ENCODE measurements at regions not wholly inside any gene's neighbourhood (a gene's known extent, or its start where the extent isn't known, plus 50 kb on each side); places are given as distances from the start of the nearest gene placed in this dataset.

DNA sequence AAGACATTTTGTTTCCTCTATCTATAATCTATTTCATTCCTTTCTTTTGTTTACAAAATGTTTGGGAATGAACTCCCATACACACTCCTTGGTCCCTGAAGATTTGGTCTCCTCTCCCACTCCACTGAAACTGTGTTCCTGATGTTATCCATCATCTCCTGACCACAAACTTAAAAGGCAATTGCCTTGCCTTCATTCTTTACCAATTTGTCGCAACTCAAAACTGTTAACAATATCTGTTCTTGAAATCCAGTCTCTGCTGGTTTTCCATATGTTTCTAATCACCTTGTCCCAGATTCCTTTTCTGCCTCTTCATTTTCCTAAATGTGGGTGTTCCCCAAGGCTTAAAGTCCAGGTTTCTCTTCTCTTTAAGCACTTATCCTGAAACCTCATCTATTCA is 262.2 kb upstream of the TTC29 start:
- DNase-seq (no peak), FAIRE-seq (no peak)
- no peak overlapping the region for H3K9ac ChIP-seq (ENCODE audit: low read length in 3 of 3)
- H3K27ac ChIP-seq (ENCODE audit: low read depth in 2 of 2, low read length in 2 of 2): no peak overlapping the region
- no peak overlapping the region for H3K4me3 ChIP-seq (ENCODE audit: low read length in 3 of 3)
- intact Hi-C loops (cut with DNase I): no loop called here
- no peaks in the 10 kb centered on the region for H3K9me3 ChIP-seq (ENCODE audit: control insufficient read depth in 2 of 3, insufficient read depth in 1 of 3, low read length in 3 of 3)
- no peaks in the 10 kb centered on the region for H3K4me1 ChIP-seq (ENCODE audit: control insufficient read depth in 2 of 3, insufficient read depth in 2 of 3, low read depth in 1 of 3, low read length in 3 of 3)
- H3K36me3 ChIP-seq (ENCODE audit: control insufficient read depth in 2 of 3, insufficient read depth in 3 of 3, low read length in 3 of 3): no peaks in the 10 kb centered on the region
- TF ChIP-seq, protein P1, sequence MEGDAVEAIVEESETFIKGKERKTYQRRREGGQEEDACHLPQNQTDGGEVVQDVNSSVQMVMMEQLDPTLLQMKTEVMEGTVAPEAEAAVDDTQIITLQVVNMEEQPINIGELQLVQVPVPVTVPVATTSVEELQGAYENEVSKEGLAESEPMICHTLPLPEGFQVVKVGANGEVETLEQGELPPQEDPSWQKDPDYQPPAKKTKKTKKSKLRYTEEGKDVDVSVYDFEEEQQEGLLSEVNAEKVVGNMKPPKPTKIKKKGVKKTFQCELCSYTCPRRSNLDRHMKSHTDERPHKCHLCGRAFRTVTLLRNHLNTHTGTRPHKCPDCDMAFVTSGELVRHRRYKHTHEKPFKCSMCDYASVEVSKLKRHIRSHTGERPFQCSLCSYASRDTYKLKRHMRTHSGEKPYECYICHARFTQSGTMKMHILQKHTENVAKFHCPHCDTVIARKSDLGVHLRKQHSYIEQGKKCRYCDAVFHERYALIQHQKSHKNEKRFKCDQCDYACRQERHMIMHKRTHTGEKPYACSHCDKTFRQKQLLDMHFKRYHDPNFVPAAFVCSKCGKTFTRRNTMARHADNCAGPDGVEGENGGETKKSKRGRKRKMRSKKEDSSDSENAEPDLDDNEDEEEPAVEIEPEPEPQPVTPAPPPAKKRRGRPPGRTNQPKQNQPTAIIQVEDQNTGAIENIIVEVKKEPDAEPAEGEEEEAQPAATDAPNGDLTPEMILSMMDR (IDR thresholded peaks at IDR 0.05; ENCODE audit: borderline replicate concordance, extremely low read depth, insufficient read depth): no peak
- H3K27me3 ChIP-seq (ENCODE audit: control insufficient read depth, insufficient read depth, low read length): no peaks in the 10 kb centered on the region

DNA sequence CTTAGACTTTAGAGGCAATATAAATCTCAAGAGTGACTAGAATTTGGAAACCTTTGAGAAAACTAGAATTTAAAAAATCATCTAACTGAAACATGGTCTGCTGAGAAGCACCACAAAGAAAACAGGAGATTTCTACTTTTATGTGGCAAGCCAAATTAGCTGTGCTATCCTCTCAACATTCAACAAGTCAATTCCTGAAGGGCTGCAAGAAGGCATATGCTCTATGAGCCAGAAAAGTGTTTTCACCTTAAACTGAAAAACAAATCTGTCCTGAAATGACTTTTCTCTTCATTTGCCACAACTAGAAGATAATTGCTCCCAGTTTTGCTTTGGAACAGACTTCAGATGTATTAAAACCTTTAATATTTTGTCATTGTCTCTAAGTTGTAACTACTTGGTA is 263.2 kb upstream of the EDNRA start:
- H3K27ac ChIP-seq (ENCODE audit: low read depth in 2 of 2, low read length in 2 of 2): no peak overlapping the region
- no peaks in the 10 kb centered on the region for H3K9me3 ChIP-seq (ENCODE audit: control insufficient read depth in 2 of 3, insufficient read depth in 1 of 3, low read length in 3 of 3)
- intact Hi-C loops (cut with DNase I): no loop called here
- DNase-seq (no peak), FAIRE-seq (no peak)
- no peak overlapping the region for H3K4me3 ChIP-seq (ENCODE audit: low read length in 3 of 3)
- H3K36me3 ChIP-seq (ENCODE audit: control insufficient read depth in 2 of 3, insufficient read depth in 3 of 3, low read length in 3 of 3): no peaks in the 10 kb centered on the region
- H3K9ac ChIP-seq (ENCODE audit: low read length in 3 of 3): no peak overlapping the region
- H3K4me1 ChIP-seq (ENCODE audit: control insufficient read depth in 2 of 3, insufficient read depth in 2 of 3, low read depth in 1 of 3, low read length in 3 of 3): no peaks in the 10 kb centered on the region
- H3K27me3 ChIP-seq (ENCODE audit: control insufficient read depth, insufficient read depth, low read length): no peaks in the 10 kb centered on the region
- TF ChIP-seq, protein P1 (IDR thresholded peaks at IDR 0.05; ENCODE audit: borderline replicate concordance, extremely low read depth, insufficient read depth): no peak

DNA sequence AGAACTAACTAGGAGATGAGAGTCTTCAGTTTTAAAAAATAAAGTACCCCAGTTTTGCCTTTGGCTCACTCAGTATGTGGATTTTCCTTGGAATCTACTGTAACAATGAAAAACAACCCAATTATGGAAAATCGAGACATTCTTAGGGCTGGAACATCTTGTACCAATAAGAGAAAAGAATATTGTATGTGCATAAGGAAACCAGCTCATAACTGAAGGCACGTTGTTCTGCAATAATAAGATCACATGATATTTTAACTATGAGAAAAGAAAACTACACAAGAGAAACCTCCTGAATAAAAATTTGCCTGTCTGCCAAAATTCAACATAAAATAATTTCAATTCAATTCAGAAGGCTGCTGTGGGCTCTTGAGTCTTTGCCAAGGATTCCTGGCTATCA is 261.8 kb upstream of the EDNRA start:
- no peaks in the 10 kb centered on the region for H3K4me1 ChIP-seq (ENCODE audit: control insufficient read depth in 2 of 3, insufficient read depth in 2 of 3, low read depth in 1 of 3, low read length in 3 of 3)
- H3K27me3 ChIP-seq (ENCODE audit: control insufficient read depth, insufficient read depth, low read length): no peaks in the 10 kb centered on the region
- H3K9me3 ChIP-seq (ENCODE audit: control insufficient read depth in 2 of 3, insufficient read depth in 1 of 3, low read length in 3 of 3): no peaks in the 10 kb centered on the region
- H3K4me3 ChIP-seq (ENCODE audit: low read length in 3 of 3): no peak overlapping the region
- no peak overlapping the region for H3K27ac ChIP-seq (ENCODE audit: low read depth in 2 of 2, low read length in 2 of 2)
- no peak overlapping the region for H3K9ac ChIP-seq (ENCODE audit: low read length in 3 of 3)
- no peaks in the 10 kb centered on the region for H3K36me3 ChIP-seq (ENCODE audit: control insufficient read depth in 2 of 3, insufficient read depth in 3 of 3, low read length in 3 of 3)
- no peak for FAIRE-seq
- TF ChIP-seq, protein P1 (IDR thresholded peaks at IDR 0.05; ENCODE audit: borderline replicate concordance, extremely low read depth, insufficient read depth): no peak
- intact Hi-C loops (cut with DNase I): no loop called here
- DNase-seq: no peak

DNA sequence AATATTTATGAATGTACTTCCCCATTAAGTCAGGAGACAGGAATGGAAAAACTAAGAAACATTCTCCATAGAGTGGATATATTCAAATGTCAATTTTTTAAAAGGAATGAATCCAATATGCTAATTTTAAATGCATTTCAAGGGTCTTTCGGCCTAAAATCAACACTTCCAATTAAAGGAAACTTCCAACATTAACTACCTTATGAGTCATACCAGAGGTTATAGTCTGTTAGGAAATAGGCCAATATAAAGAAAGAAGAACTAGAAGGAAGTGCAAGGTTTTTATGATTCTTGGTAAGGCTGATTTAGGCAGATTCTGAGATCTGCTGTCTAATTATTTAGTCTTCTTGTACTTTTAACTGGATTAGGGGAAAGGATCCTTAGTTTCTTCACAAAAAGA is 260.1 kb upstream of the EDNRA start:
- FAIRE-seq (no peak), DNase-seq (no peak)
- intact Hi-C loops (cut with DNase I): no loop called here
- no peak overlapping the region for H3K4me3 ChIP-seq (ENCODE audit: low read length in 3 of 3)
- TF ChIP-seq, protein P1 (IDR thresholded peaks at IDR 0.05; ENCODE audit: borderline replicate concordance, extremely low read depth, insufficient read depth): no peak
- no peaks in the 10 kb centered on the region for H3K27me3 ChIP-seq (ENCODE audit: control insufficient read depth, insufficient read depth, low read length)
- no peaks in the 10 kb centered on the region for H3K36me3 ChIP-seq (ENCODE audit: control insufficient read depth in 2 of 3, insufficient read depth in 3 of 3, low read length in 3 of 3)
- no peaks in the 10 kb centered on the region for H3K4me1 ChIP-seq (ENCODE audit: control insufficient read depth in 2 of 3, insufficient read depth in 2 of 3, low read depth in 1 of 3, low read length in 3 of 3)
- no peak overlapping the region for H3K27ac ChIP-seq (ENCODE audit: low read depth in 2 of 2, low read length in 2 of 2)
- H3K9ac ChIP-seq (ENCODE audit: low read length in 3 of 3): no peak overlapping the region
- no peaks in the 10 kb centered on the region for H3K9me3 ChIP-seq (ENCODE audit: control insufficient read depth in 2 of 3, insufficient read depth in 1 of 3, low read length in 3 of 3)

All from kidney (tissue), 13 donors.